Lung microvascular endothelial cell (primary cell): ENCODE measurements at regions not wholly inside any gene's neighbourhood (a gene's known extent, or its start where the extent isn't known, plus 50 kb on each side); places are given as distances from the start of the nearest gene placed in this dataset.
"Not testable (repeated sequence)": the region's sequence is repeated elsewhere in the genome, so short reads cannot be mapped to it uniquely, and the experiment has no call there.

ENCODE experiments used
- DNase-seq, 2 donors: peaks; one replicate each; pipeline versions ENCODE4 v3.0.0 to v3.0.0-alpha.2; 2010; ENCODE audit warnings: low read depth in 2 of 2

- DNase-seq: no peak
Observed at GRCh38 chr4:163077680-163078079, 89.0 kb downstream of the NAF1 start.

- no peak for DNase-seq
Observed at GRCh38 chr4:163072222-163072621, 94.5 kb downstream of the NAF1 start.

DNA sequence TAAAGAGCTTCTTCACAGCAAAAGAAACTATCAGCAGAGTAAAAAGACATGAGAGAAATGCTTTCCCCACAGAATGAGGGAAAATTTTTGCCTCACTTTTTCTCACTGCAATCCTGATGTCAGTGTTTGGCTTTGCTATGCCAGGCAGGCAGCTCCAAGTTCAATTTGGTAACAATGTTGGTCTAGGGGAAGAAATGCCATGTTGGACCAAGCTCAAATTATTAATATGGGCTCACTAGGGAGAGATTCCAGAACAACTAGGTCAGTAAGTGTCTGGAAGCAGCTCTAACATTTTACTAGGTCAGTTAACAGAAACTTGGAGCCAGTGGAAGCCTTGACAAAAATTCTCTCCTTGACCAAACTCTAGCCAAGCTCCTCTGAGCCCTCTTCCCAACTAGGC lies 95.4 kb downstream of the NAF1 start:
- DNase-seq: no peak

DNA sequence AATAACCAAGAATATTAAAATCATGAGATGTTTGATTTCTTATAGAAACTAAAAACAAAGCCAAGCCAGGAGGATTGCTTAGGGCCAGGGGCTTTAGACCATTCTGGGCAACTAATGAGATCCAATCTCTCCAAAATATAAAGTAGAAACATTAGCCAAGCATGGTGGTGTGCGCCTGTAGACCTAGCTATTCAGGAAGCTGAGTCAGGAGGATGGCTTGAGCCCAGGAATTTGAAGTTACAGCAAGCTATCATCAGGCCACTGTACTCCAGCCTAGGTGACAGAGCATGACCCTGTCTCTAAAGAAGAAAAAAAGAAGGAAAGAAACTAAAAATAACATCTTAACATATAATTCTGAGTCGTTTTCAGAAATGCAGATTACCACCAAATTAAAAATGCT lies 96.7 kb downstream of the NAF1 start:
- DNase-seq: no peak

- no peak for DNase-seq
Observed at GRCh38 chr4:163063891-163064290, 102.8 kb downstream of the NAF1 start.

- peak; percentile 48 to 65 for DNase-seq
Observed at GRCh38 chr4:163048447-163048846, 118.2 kb downstream of the NAF1 start.

- no peak for DNase-seq
Observed at GRCh38 chr4:163042306-163042705, 124.4 kb downstream of the NAF1 start.

- no peak for DNase-seq
Observed at GRCh38 chr4:163017135-163017534, 149.6 kb downstream of the NAF1 start.

- DNase-seq: no peak
Observed at GRCh38 chr4:163012816-163013215, 153.9 kb downstream of the NAF1 start.

DNA sequence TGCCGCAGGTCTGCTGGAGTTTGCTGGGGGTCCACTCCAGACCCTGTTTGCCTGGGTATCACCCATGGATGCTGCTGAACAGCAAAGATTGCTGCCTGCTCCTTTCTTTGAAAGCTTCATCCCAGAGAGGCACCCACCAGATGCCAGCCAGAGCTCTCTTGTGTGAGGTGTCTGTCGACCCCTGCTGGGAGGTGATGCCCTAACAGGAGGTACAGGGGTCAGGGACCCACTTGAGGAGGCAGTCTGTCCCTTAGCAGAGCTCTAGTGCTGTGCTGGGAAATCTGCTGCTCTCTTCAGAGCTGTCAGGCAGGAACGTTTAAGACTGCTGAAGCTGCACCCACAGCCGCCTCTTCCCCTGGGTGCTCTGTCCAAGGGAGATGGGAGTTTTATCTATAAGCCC lies 162.7 kb downstream of the NAF1 start:
- no peak for DNase-seq

DNA sequence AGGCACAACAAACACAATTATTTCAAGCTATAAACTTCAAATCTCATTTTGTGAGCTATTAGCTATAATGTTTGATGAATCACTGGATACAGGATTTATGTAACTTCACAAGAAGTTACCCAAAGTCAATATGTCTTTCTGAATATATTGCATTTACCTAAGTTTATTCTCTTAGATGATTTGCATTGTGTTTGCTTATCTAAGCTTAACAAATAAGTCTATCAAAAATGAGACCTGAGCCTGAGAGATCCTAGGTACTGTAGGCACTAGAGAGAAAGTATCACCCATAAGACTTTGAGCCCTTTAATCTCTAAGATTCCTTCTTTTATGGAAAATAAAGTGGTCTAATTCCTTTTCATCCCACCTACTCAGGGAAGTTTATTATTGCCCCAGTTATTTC lies 178.2 kb downstream of the NAF1 start:
- DNase-seq: no peak

DNA sequence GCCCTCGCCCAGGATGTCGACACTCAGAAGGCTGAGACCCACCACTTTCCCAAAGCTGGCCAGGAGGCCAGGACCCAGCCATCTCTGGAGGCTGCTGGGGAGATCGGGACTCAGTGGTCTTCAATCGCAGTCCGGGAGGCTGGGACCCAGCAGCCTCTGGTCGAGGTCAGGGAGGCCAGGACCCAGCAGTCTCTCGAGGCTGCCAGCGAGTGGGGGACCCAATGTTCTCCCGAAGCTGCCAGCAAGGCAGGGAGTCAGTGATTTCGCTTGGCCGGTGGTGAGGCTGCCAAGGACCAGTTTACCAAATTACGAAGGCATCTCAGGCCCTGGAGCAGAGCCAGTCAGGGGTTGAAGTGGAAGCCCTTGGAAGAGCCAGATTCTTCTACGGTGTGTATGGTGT lies 181.6 kb downstream of the NAF1 start:
- no peak for DNase-seq

GRCh38 chr4:162984621-162985020 lies 182.1 kb downstream of the NAF1 start:
- DNase-seq: no peak

DNA sequence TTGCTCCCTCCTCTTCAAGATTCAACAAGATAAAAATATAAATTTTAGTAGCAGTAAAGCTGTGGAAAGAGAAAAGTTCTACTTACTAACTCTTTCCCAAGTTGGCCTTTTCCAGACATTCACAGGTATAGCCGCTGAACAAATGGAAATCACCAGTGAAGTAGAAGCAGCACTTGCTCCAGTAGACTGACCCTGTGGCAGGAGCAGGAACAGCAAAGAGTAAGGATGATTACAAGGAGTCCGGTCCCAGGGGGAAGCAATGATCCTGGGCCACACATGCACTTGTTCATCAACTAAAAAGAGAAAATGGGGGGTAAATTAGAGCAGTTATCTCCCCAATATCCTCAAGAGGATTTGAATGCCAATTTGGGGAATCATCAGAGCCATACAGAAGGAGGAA lies 184.9 kb downstream of the NAF1 start:
- DNase-seq: no peak

- DNase-seq: no peak
Observed at GRCh38 chr4:162978398-162978797, 188.3 kb downstream of the NAF1 start.

DNA sequence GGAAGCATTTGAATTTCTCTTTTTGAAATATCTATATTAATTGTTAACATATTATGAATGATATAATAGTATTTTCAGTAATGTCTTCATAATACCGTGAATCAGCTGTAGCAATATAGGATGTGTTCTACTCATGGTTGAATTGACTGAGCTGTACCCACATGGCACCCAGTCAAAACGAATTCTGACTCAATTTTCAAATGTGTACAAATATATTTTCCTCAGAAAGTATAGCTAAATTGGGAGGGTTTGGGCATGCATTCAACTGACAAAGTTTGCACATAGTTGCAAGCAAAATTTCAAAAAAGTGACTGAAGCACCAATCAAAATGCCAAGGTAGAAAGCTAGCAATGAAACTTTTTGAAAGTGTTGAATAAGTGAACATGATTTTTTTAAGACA lies 188.9 kb downstream of the NAF1 start:
- no peak for DNase-seq

DNA sequence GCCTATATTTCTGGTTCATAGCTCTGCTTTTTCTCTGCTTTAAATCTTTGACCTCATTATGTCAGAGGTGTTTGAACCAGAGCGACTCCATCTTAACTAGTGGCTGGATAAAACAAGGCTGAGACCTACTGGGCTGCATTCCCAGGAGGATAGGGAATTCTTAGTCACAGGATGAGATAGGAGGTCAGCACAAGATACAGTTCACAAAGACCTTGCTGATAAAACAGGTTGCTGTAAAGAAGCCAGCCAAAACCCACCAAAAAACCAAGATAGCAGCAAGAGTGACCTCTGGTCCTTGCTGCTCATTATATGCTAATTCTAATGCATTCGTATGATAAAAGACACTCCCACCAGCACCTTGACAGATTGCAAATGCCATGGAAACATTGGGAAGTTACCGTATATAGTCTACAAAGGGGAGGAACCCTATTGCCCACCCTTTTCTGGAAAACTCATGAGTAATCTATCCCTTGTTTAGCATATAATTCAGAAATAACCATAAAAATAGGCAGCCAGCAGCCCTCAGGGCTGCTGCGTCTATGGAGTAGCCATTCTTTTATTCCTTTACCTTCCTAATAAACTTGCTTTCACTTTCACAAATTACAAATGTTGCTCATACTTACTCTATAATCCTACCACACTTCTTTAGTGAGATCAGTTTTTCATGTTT lies 193.9 kb downstream of the NAF1 start:
- DNase-seq: no peak

- DNase-seq: no peak
Observed at GRCh38 chr4:162969194-162969593, 197.5 kb downstream of the NAF1 start.

DNA sequence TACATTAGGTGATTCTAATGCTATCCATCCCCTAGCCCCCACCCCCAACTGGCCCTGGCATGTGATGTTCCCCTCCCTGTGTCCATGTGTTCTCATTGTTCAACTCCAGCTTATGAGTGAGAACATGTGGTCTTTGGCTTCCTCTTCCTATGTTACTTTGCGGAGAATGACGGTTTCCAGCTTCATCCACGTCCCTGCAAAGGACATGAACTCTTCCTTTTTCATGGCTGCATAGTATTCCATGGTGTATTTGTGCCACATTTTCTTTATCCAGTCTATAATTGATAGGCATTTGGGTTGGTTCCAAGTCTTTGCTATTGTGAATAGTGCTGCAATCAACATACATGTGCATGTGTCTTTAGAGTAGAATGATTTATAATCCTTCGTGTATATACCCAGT lies 200.7 kb downstream of the NAF1 start:
- not testable (repeated sequence) for DNase-seq

- DNase-seq: peak in 1 of 2 donors; percentile 61
Observed at GRCh38 chr4:162959046-162959445, 207.6 kb downstream of the NAF1 start.

DNA sequence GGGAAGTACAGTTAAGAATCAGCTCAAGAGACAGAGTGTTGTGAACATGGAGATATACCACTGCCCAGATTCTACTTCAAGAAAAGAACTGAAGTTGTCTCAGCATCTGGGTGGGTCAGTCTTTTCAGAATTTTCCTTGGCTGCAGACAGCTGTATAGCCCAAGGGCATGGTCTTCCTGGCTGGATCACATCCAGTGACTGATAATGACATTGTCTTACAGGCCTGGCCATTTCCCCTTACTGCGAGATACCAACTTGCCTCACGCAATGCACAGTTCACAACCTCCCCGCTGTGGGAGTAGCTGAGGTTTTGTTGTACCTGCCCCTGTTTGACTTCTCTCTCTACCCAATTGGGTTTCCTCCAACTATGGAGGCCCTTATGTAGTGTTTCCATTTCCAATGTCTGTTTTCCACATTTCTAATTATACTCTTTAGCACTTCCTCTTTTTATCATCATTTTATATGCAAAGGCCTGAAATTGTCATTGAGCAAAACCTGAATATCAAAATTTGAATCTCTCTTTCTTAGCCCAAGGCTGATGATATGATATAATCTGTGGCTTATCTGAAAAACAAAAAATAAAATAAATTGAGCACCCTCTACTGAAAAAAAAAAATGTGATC lies 209.1 kb downstream of the NAF1 start:
- DNase-seq: no peak

- DNase-seq: no peak
Observed at GRCh38 chr4:162954976-162955375, 211.7 kb downstream of the NAF1 start.

DNA sequence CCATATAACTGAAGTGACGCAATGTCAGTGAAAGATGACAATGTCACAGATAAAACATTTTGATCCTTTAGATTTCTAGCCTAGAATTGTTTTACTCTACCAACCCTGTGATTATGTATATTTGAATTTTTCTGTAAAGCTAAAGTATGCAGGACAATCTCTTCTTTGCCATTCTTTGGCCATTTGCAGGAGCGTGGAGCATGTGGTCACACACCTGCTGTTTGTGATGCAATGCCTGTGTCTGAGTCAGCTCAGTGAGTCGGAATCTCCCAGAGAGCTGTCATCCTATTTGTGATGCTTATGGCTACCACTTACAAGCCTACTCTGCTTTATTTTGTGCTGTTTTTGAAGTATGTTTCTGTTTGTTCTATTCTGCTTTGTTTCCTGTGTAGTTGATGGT lies 214.5 kb downstream of the NAF1 start:
- DNase-seq: no peak

GRCh38 chr4:162945713-162946112 lies 221.0 kb downstream of the NAF1 start:
- DNase-seq: no peak
